PC-3 (cell line): ENCODE measurements at regions not wholly inside any gene's neighbourhood (a gene's known extent, or its start where the extent isn't known, plus 50 kb on each side); places are given as distances from the start of the nearest gene placed in this dataset.

Experiments used
- ATAC-seq: fragments of 200-7000 bp; cut with Tn5 transposase; 2 replicates; pipeline ENCODE4 v1.9.1; 2020; ENCODE audit warnings: mild to moderate bottlenecking, moderate library complexity
- BruUV-seq: library from RNA; stranded (reverse); fragments of 400-500 nt; replicated peaks from 2 replicates; lab custom pipeline; 2021; lab: Mats Ljungman, UMichigan
- CTCF ChIA-PET: fragments of 300-600 bp; sonication (Branson Sonifier 250); formaldehyde crosslinking; loops from one replicate; lab custom pipeline; 2022; ENCODE audit warnings: antibody characterized with exemption; lab: Charles Lee
- POLR2A ChIA-PET: fragments of 300-600 bp; sonication (Branson Sonifier 250); formaldehyde crosslinking; loops from one replicate; lab custom pipeline; 2022; ENCODE audit warnings: antibody characterized with exemption; ENCODE audit not compliant: unreplicated experiment; lab: Charles Lee
- DNase-seq: peaks from one replicate; pipeline ENCODE4 v3.0.0-alpha.2; 2015
- H2AFZ ChIP-seq: fragments of 300-600 bp; sonication (generic); 2 replicates; pipeline ENCODE4 v1.6.0; 2016; ENCODE audit warnings: antibody characterized with exemption, low read length
- H3F3A ChIP-seq: fragments of 300-600 bp; sonication (generic); one replicate; pipeline ENCODE4 v1.6.0; 2017; ENCODE audit warnings: antibody characterized with exemption, low read length, control low read depth, mild to moderate bottlenecking; ENCODE audit not compliant: unreplicated experiment
- H3K27ac ChIP-seq: fragments of 300-600 bp; sonication (generic); 2 replicates; pipeline ENCODE4 v1.5.1; 2016; ENCODE audit warnings: mild to moderate bottlenecking, low read length
- H3K27me3 ChIP-seq: fragments of 300-600 bp; sonication (generic); 2 replicates; pipeline ENCODE4 v1.6.1; 2016; ENCODE audit warnings: low read length, mixed read lengths
- H3K36me3 ChIP-seq: fragments of 300-600 bp; sonication (generic); 2 replicates; pipeline ENCODE4 v1.6.1; 2016; ENCODE audit warnings: low read depth, mixed run types, low read length, mixed read lengths
- H3K4me1 ChIP-seq: fragments of 300-600 bp; sonication (generic); 2 replicates; pipeline ENCODE4 v1.5.1; 2016; ENCODE audit warnings: low read length; ENCODE audit not compliant: insufficient read depth
- H3K4me2 ChIP-seq: fragments of 300-600 bp; sonication (generic); 2 replicates; pipeline ENCODE4 v1.6.0; 2016; ENCODE audit warnings: low read length
- H3K4me3 ChIP-seq: fragments of 300-600 bp; sonication (generic); 2 replicates; pipeline ENCODE4 v1.5.1; 2016; ENCODE audit warnings: mild to moderate bottlenecking, low read length, mixed read lengths
- H3K79me2 ChIP-seq: fragments of 300-600 bp; sonication (generic); 2 replicates; pipeline ENCODE4 v1.6.1; 2017; ENCODE audit warnings: low read length, mixed read lengths
- H3K9ac ChIP-seq: fragments of 300-600 bp; sonication (generic); 2 replicates; pipeline ENCODE4 v1.6.0; 2016; ENCODE audit warnings: mild to moderate bottlenecking, low read length
- H3K9me2 ChIP-seq: fragments of 300-600 bp; sonication (generic); replicated peaks from 2 replicates; pipeline ENCODE4 v1.6.1; 2016; ENCODE audit warnings: mixed run types, low read length, mixed read lengths
- H3K9me3 ChIP-seq: fragments of 300-600 bp; sonication (generic); 2 replicates; pipeline ENCODE4 v1.6.1; 2016; ENCODE audit warnings: low read length, mixed read lengths
- H4K20me1 ChIP-seq: fragments of 300-600 bp; sonication (generic); 2 replicates; pipeline ENCODE4 v1.6.1; 2016; ENCODE audit warnings: low read length, mixed read lengths
- EZH2 ChIP-seq: fragments of 300-600 bp; sonication (generic); IDR thresholded peaks from one replicate; pipeline ENCODE4 v1.6.1; 2017; ENCODE audit warnings: antibody characterized with exemption, mild to moderate bottlenecking, low read length; ENCODE audit not compliant: unreplicated experiment
- EZH2phosphoT487 ChIP-seq: fragments of 300-600 bp; sonication (generic); IDR thresholded peaks from 2 replicates; pipeline ENCODE4 v1.6.1; 2018; ENCODE audit warnings: mild to moderate bottlenecking, antibody characterized with exemption, low read length, borderline replicate concordance
- intact Hi-C: fragments of 100-400 bp; cut with micrococcal nuclease; formaldehyde crosslinking; loops from 2 replicates; pipeline ENCODE4 v1.9.0; 2023
- TF ChIP-seq, protein P1 (sequence below): fragments of 300-600 bp; sonication (generic); conservative IDR thresholded peaks from 2 replicates; pipeline ENCODE4 v1.5.1; 2017; ENCODE audit warnings: antibody characterized with exemption, low read depth, mild to moderate bottlenecking, low read length

DNA sequence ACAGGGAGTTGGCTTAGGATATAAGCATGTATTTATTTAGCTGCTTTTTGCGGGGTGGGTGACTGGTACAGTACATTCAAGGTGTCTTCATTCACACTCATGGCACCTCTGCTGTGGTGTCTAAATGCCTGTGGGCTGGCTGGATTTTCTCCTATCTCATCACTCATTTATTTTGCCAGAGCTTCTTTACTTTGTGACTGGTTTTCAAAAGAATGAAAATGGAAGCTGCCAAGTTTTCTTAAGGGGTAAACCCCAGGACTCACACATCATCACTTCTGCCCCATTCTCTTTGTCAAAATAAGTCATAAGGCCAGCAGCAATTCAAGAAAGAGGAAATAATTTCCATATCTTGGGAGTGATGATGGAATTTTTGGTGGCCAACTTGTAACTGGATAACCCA lies 493.4 kb upstream of the ALCAM start:
- ATAC-seq, result peak; percentile 20; the same call in 1 of the 2 replicates
- CTCF ChIA-PET, result no interaction called here

DNA sequence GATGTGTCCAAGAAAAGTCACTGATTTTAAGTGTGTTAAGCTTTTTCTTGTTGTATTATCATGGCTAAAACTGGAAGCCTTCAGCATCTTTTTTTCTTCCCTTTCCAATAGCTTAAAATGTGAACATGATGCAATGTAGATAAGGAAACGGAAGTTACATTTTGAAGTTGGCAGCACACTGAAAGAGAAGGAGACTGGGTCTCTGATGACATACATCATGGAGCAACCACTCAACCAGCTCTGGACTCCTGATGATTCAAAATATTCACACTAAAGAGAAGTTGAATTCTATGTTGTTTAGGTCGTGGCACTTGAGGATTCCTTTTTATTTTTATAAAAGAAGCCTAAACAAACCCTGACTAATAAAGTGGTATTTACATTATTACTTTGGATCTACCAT lies 488.3 kb upstream of the ALCAM start:
- POLR2A ChIA-PET, result no interaction called here

More for the DNA sequence above, 493.4 kb upstream of the ALCAM start:
- DNase-seq, result peak; percentile 51
- no peak overlapping the region for H3K9ac ChIP-seq
- intact Hi-C loops, result no loop called here
- no peak overlapping the region for H2AFZ ChIP-seq
- POLR2A ChIA-PET, result no interaction called here
- H3K79me2 ChIP-seq, result no peaks in the 10 kb centered on the region
- no peaks in the 10 kb centered on the region for H3K4me1 ChIP-seq
- H3K9me3 ChIP-seq, result no peaks in the 10 kb centered on the region
- H3K9me2 ChIP-seq, result no peaks in the 10 kb centered on the region
- H3K36me3 ChIP-seq, result no peaks in the 10 kb centered on the region
- H3F3A ChIP-seq, result no peaks in the 10 kb centered on the region
- H3K27ac ChIP-seq, result no peak overlapping the region
- H3K27me3 ChIP-seq, result no peaks in the 10 kb centered on the region
- TF ChIP-seq, protein P1, sequence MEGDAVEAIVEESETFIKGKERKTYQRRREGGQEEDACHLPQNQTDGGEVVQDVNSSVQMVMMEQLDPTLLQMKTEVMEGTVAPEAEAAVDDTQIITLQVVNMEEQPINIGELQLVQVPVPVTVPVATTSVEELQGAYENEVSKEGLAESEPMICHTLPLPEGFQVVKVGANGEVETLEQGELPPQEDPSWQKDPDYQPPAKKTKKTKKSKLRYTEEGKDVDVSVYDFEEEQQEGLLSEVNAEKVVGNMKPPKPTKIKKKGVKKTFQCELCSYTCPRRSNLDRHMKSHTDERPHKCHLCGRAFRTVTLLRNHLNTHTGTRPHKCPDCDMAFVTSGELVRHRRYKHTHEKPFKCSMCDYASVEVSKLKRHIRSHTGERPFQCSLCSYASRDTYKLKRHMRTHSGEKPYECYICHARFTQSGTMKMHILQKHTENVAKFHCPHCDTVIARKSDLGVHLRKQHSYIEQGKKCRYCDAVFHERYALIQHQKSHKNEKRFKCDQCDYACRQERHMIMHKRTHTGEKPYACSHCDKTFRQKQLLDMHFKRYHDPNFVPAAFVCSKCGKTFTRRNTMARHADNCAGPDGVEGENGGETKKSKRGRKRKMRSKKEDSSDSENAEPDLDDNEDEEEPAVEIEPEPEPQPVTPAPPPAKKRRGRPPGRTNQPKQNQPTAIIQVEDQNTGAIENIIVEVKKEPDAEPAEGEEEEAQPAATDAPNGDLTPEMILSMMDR, result no peak
- no peaks in the 10 kb centered on the region for H4K20me1 ChIP-seq
- no peak overlapping the region for H3K4me3 ChIP-seq
- BruUV-seq, result no TSS peak
- no peak overlapping the region for H3K4me2 ChIP-seq

DNA sequence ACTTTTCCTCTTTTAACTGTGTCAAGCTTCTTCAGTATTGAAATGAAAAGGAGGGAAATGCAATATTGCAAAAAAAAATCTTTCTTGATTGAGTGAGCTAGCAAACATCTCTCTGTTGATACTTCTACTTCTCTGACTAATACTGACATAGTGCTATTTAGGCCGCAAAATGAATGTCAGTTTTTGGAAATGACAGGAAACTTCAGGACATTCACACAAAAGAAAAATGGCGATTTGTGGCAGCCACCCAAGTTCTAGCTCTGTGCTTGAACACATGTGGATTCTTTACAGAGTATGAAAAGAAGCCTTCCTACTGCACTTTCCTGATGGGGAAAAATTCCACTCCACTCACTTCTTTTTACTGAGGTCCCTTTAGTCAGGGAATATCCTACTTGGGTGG lies 486.8 kb upstream of the ALCAM start:
- Histone ChIP-seq H2AFZ (peak overlapping the region; percentile 32; the same call in 1 of the 2 replicates), H3K27me3 (no peaks in the 10 kb centered on the region), H3K79me2 (no peaks in the 10 kb centered on the region), H3F3A (no peaks in the 10 kb centered on the region), H3K36me3 (no peaks in the 10 kb centered on the region), H3K27ac (no peak overlapping the region), H3K9me2 (no peaks in the 10 kb centered on the region), H3K4me3 (no peak overlapping the region), H3K4me1 (peaks cover 2% of the 10 kb centered on the region), H4K20me1 (no peaks in the 10 kb centered on the region), H3K9me3 (no peaks in the 10 kb centered on the region), H3K4me2 (no peak overlapping the region), H3K9ac (no peak overlapping the region)
- ChIA-PET CTCF (interaction anchor here (0.6 kb wide), 1 partner anchor 487 kb away, joined by 3 read pairs; the partner anchor contains the start of gene ALCAM), POLR2A (interaction anchor here (0.6 kb wide), 1 partner anchor 26 kb away, joined by 3 read pairs; no protein-coding TSS in a partner anchor)
- BruUV-seq, result no TSS peak
- TF ChIP-seq EZH2phosphoT487, result no peak
- TF ChIP-seq, protein P1, result no peak
- TF ChIP-seq EZH2, result no peak
- intact Hi-C loops, result no loop called here
- peak; percentile 29 for DNase-seq
- no peak for ATAC-seq

More for the DNA sequence above, 488.3 kb upstream of the ALCAM start:
- CTCF ChIA-PET, result no interaction called here
- no peaks in the 10 kb centered on the region for H3F3A ChIP-seq
- TF ChIP-seq, protein P1, result no peak
- TF ChIP-seq EZH2 (no peak), EZH2phosphoT487 (no peak)
- H3K9me2 ChIP-seq, result no peaks in the 10 kb centered on the region
- no peaks in the 10 kb centered on the region for H3K36me3 ChIP-seq
- H3K27ac ChIP-seq, result no peak overlapping the region
- H3K27me3 ChIP-seq, result no peaks in the 10 kb centered on the region
- no peak overlapping the region for H2AFZ ChIP-seq
- no TSS peak for BruUV-seq
- H3K4me3 ChIP-seq, result no peak overlapping the region
- no peaks in the 10 kb centered on the region for H3K79me2 ChIP-seq
- H3K9me3 ChIP-seq, result no peaks in the 10 kb centered on the region
- intact Hi-C loops, result no loop called here
- no peaks in the 10 kb centered on the region for H3K4me1 ChIP-seq
- H4K20me1 ChIP-seq, result no peaks in the 10 kb centered on the region
- H3K4me2 ChIP-seq, result no peak overlapping the region
- H3K9ac ChIP-seq, result no peak overlapping the region
- no peak for DNase-seq
- ATAC-seq, result no peak
